Kidney (tissue), 13 donors: ENCODE measurements at regions not wholly inside any gene's neighbourhood (a gene's known extent, or its start where the extent isn't known, plus 50 kb on each side); places are given as distances from the start of the nearest gene placed in this dataset.

ENCODE experiments used
- DNase-seq, 5 donors: peaks; one replicate each; pipeline ENCODE4 v3.0.0-alpha.2; 2013 to 2020
- FAIRE-seq: peaks from 2 replicates; lab custom pipeline; 2012; peaks lifted over from hg19 to GRCh38; lab: Jason Lieb, UNC
- H3K27ac ChIP-seq, 2 donors: one replicate each; pipeline ENCODE4 v1.7.0; 2013; ENCODE audit warnings: low read depth in 2 of 2, low read length in 2 of 2, inconsistent platforms in 1 of 2
- H3K27me3 ChIP-seq: one replicate; pipeline ENCODE4 v1.7.1; 2013; ENCODE audit warnings: low read length, inconsistent platforms; ENCODE audit not compliant: control insufficient read depth, insufficient read depth
- H3K36me3 ChIP-seq, 3 donors: one replicate each; pipeline versions ENCODE4 v1.7.0 to v1.7.1; 2013; ENCODE audit warnings: low read length in 3 of 3, control low read depth in 1 of 3, inconsistent platforms in 1 of 3; ENCODE audit not compliant: insufficient read depth in 3 of 3, control insufficient read depth in 2 of 3
- H3K4me1 ChIP-seq, 3 donors: one replicate each; pipeline versions ENCODE4 v1.7.0 to v1.7.1; 2013; ENCODE audit warnings: low read length in 3 of 3, inconsistent platforms in 1 of 3, low read depth in 1 of 3; ENCODE audit not compliant: control insufficient read depth in 2 of 3, insufficient read depth in 2 of 3
- H3K4me3 ChIP-seq, 3 donors: one replicate each; pipeline versions ENCODE4 v1.7.0 to v1.8.1; 2013; ENCODE audit warnings: low read length in 3 of 3, control low read depth in 1 of 3, inconsistent platforms in 1 of 3
- H3K9ac ChIP-seq, 3 donors: one replicate each; pipeline versions ENCODE4 v1.7.0 to v1.7.1; 2013; ENCODE audit warnings: low read length in 3 of 3, control low read depth in 1 of 3, inconsistent platforms in 1 of 3
- H3K9me3 ChIP-seq, 3 donors: one replicate each; pipeline versions ENCODE4 v1.7.0 to v1.7.1; 2013; ENCODE audit warnings: low read length in 3 of 3, control low read depth in 1 of 3, inconsistent platforms in 1 of 3; ENCODE audit not compliant: control insufficient read depth in 2 of 3, insufficient read depth in 1 of 3
- CTCF ChIP-seq: IDR thresholded peaks from 3 replicates; pipeline ENCODE4 v1.5.1; 2012; ENCODE audit warnings: mild to moderate bottlenecking, moderate library complexity, borderline replicate concordance; ENCODE audit not compliant: insufficient read depth; ENCODE audit errors: extremely low read depth
- intact Hi-C: fragments of 100-400 bp; cut with DNase I; formaldehyde crosslinking; loops from one replicate; pipeline ENCODE4 v1.11.1; 2022
- donor health status: control.
- donor health status: control.
- donor health status: control.
- donor health status: control.
- donor health status: control.
- donor health status: DM: yes; HTN: yes; CAD: no.
- donor health status: Normal renal cell carcinoma (clear cell type).

DNA sequence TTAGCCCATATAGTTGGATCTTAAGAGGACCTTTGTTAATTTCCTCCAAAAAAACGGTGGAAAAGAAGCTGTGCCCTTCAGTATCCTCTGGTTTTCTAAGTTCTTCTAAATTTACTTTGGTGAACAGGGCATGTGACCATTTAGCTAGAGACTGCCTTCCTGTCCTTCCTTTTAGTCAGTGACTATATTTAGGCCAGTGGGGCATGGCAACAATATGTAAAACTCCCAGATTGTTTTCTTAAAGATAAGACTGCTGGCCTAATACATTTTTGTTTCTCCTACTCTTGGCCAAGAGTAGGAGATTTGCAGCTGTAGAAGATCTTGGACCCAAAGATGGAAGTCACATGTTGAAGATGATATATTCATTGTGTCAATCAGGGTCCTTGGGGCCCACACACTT is 325.1 kb upstream of the DCN start:
- Histone ChIP-seq H3K27ac (no peak overlapping the region), H3K27me3 (no peaks in the 10 kb centered on the region), H3K36me3 (no peaks in the 10 kb centered on the region), H3K4me3 (no peak overlapping the region), H3K9ac (no peak overlapping the region), H3K4me1 (no peaks in the 10 kb centered on the region), H3K9me3 (no peaks in the 10 kb centered on the region)
- TF ChIP-seq CTCF, result no peak
- DNase-seq (peak in 1 of 5 donors; percentile 37), FAIRE-seq (no peak)
- intact Hi-C loops, result no loop called here

GRCh38 chr12:91506452-91506851 is 323.8 kb upstream of the DCN start:
- TF ChIP-seq CTCF, result no peak
- no peak overlapping the region for H3K9ac ChIP-seq
- H3K9me3 ChIP-seq, result no peaks in the 10 kb centered on the region
- intact Hi-C loops, result no loop called here
- DNase-seq (no peak), FAIRE-seq (no peak)
- no peaks in the 10 kb centered on the region for H3K36me3 ChIP-seq
- H3K27me3 ChIP-seq, result no peaks in the 10 kb centered on the region
- no peak overlapping the region for H3K4me3 ChIP-seq
- no peaks in the 10 kb centered on the region for H3K4me1 ChIP-seq
- H3K27ac ChIP-seq, result no peak overlapping the region

DNA sequence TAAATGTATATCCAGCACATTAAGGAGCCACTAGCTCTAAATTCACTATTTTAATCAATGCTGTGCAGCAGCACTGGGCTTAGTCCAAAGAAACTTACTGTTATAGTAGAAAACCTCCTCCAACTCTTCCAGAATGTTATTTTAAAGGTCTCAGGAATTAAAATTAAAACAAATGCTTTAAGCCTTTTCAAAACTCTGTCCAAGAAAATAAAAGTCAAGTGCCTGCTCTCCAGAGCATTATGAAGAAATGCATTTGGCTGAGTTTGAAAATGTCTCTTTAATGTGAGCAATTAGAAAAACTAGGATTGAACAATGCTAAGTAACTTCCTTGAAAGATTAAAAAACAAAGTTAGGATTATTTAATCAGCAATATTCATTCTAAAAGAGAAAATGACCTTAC is 322.4 kb upstream of the DCN start:
- no peak overlapping the region for H3K9ac ChIP-seq
- no peak for FAIRE-seq

More for the DNA sequence above, 322.4 kb upstream of the DCN start:
- H3K9me3 ChIP-seq, result no peaks in the 10 kb centered on the region
- no peaks in the 10 kb centered on the region for H3K4me1 ChIP-seq
- no peak for TF ChIP-seq CTCF
- DNase-seq, result peak in 1 of 5 donors; percentile 44
- no peaks in the 10 kb centered on the region for H3K36me3 ChIP-seq
- H3K4me3 ChIP-seq, result no peak overlapping the region
- intact Hi-C loops, result no loop called here
- no peak overlapping the region for H3K27ac ChIP-seq
- no peaks in the 10 kb centered on the region for H3K27me3 ChIP-seq
